Tibial nerve (tissue), 3 donors: ENCODE measurements at regions not wholly inside any gene's neighbourhood (a gene's known extent, or its start where the extent isn't known, plus 50 kb on each side); places are given as distances from the start of the nearest gene placed in this dataset.

Experiments
- POLR2A ChIP-seq, 2 donors: fragments of 450-650 bp; IDR thresholded peaks; one replicate each; pipeline ENCODE4 v1.6.1; 2017; ENCODE audit warnings: antibody characterized with exemption in 2 of 2, mild to moderate bottlenecking in 2 of 2, moderate library complexity in 2 of 2
- TF ChIP-seq, protein P1 (sequence below), 5 experiments: fragments of 200-600 bp in 3 of 5; fragments of 450-650 bp in 2 of 5; sonication (generic) in 3 of 5; IDR thresholded peaks; one replicate each; pipeline ENCODE4 v1.5.1; 2016 to 2019; ENCODE audit warnings: antibody characterized with exemption in 5 of 5, mild to moderate bottlenecking in 3 of 5, moderate library complexity in 2 of 5

GRCh38 chr3:135655328-135655727 is 310.2 kb upstream of the PPP2R3A start:
- TF ChIP-seq, protein P1, sequence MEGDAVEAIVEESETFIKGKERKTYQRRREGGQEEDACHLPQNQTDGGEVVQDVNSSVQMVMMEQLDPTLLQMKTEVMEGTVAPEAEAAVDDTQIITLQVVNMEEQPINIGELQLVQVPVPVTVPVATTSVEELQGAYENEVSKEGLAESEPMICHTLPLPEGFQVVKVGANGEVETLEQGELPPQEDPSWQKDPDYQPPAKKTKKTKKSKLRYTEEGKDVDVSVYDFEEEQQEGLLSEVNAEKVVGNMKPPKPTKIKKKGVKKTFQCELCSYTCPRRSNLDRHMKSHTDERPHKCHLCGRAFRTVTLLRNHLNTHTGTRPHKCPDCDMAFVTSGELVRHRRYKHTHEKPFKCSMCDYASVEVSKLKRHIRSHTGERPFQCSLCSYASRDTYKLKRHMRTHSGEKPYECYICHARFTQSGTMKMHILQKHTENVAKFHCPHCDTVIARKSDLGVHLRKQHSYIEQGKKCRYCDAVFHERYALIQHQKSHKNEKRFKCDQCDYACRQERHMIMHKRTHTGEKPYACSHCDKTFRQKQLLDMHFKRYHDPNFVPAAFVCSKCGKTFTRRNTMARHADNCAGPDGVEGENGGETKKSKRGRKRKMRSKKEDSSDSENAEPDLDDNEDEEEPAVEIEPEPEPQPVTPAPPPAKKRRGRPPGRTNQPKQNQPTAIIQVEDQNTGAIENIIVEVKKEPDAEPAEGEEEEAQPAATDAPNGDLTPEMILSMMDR (IDR thresholded peaks at IDR 0.05), result no peak
- no peak for TF ChIP-seq POLR2A (IDR thresholded peaks at IDR 0.05)
